ENCODE measurements at regions not wholly inside any gene's neighbourhood (a gene's known extent, or its start where the extent isn't known, plus 50 kb on each side); places are given as distances from the start of the nearest gene placed in this dataset.

DNA sequence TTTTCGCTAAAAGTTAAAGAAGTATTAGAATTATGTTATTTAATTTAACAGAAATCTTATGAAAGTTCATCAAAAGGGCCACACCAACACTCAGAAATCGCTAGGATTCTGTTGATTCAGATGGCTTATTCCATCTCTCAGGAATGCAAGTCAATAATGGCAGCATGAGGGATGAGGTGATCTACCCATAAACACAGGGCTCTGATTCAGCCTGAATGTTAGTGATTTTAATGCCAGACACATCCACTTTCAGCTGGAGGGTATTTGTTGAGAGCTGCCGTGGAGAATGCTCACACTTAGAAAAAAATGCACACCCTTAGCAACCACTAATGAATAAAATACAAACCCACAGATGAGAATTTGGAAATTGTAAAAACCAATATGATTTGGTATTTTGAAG lies 173.3 kb upstream of the ERBB4 start:
- H3K36me3 Mint-ChIP-seq (ENCODE audit: low read depth): no peaks in the 10 kb centered on the region
- H3K9me3 Mint-ChIP-seq: peaks cover 5% of the 10 kb centered on the region
- no peak overlapping the region for H3K27ac Mint-ChIP-seq (ENCODE audit: unreplicated experiment)
- H3K4me1 Mint-ChIP-seq: peaks cover 19% of the 10 kb centered on the region
- TF ChIP-seq CTCF (conservative IDR thresholded peaks at IDR 0.05): no peak
- H3K4me3 Mint-ChIP-seq: no peak overlapping the region
- no peak for DNase-seq (ENCODE audit: low read depth, low spot score)
- H3K27me3 Mint-ChIP-seq (ENCODE audit: low read depth): no peaks in the 10 kb centered on the region

GRCh38 chr2:212709280-212709679 lies 170.7 kb upstream of the ERBB4 start:
- peaks cover 19% of the 10 kb centered on the region for H3K4me1 Mint-ChIP-seq

GRCh38 chr2:212708355-212708754 lies 169.8 kb upstream of the ERBB4 start:
- H3K9me3 Mint-ChIP-seq: peaks cover 5% of the 10 kb centered on the region
- DNase-seq (ENCODE audit: low read depth, low spot score): no peak
- no peak for TF ChIP-seq CTCF (conservative IDR thresholded peaks at IDR 0.05)
- H3K4me3 Mint-ChIP-seq: no peak overlapping the region
- no peaks in the 10 kb centered on the region for H3K36me3 Mint-ChIP-seq (ENCODE audit: low read depth)
- H3K27me3 Mint-ChIP-seq (ENCODE audit: low read depth): no peaks in the 10 kb centered on the region
- no peak overlapping the region for H3K27ac Mint-ChIP-seq (ENCODE audit: unreplicated experiment)
- H3K4me1 Mint-ChIP-seq: peaks cover 19% of the 10 kb centered on the region

More at GRCh38 chr2:212709280-212709679, 170.7 kb upstream of the ERBB4 start:
- peaks cover 5% of the 10 kb centered on the region for H3K9me3 Mint-ChIP-seq
- no peaks in the 10 kb centered on the region for H3K36me3 Mint-ChIP-seq (ENCODE audit: low read depth)
- no peak for DNase-seq (ENCODE audit: low read depth, low spot score)
- H3K27ac Mint-ChIP-seq (ENCODE audit: unreplicated experiment): no peak overlapping the region
- no peak overlapping the region for H3K4me3 Mint-ChIP-seq
- H3K27me3 Mint-ChIP-seq (ENCODE audit: low read depth): no peaks in the 10 kb centered on the region
- TF ChIP-seq CTCF (conservative IDR thresholded peaks at IDR 0.05): no peak

- TF ChIP-seq CTCF (conservative IDR thresholded peaks at IDR 0.05): no peak
- Mint-ChIP-seq H3K36me3 (ENCODE audit: low read depth) (no peaks in the 10 kb centered on the region), H3K4me1 (peaks cover 12% of the 10 kb centered on the region), H3K27me3 (ENCODE audit: low read depth) (no peaks in the 10 kb centered on the region), H3K9me3 (no peaks in the 10 kb centered on the region), H3K4me3 (no peak overlapping the region), H3K27ac (ENCODE audit: unreplicated experiment) (no peak overlapping the region)
- no peak for DNase-seq (ENCODE audit: low read depth, low spot score)
These were observed 156.8 kb upstream of the ERBB4 start for GRCh38 chr2:212695426-212695825.

DNA sequence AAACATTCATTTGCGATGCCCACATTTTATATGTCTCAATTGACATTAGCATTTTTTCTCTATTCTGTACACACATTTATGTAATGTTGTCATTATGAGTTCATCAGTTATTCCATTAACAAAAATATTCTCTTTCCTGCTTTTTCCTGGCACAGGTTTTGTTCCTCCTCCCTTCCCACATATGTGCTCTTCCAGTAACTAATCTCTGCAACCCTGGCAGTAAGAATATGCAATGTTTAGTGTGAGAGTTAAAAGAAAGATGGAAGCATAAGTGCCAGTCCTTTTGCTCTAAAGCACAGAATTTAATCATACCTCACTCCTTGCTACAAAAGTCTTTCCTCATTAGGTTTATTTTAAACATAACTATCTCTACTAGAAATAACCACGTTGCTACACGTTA lies 155.8 kb upstream of the ERBB4 start:
- Mint-ChIP-seq H3K9me3 (no peaks in the 10 kb centered on the region), H3K27ac (ENCODE audit: unreplicated experiment) (no peak overlapping the region), H3K4me3 (no peak overlapping the region), H3K27me3 (ENCODE audit: low read depth) (no peaks in the 10 kb centered on the region), H3K36me3 (ENCODE audit: low read depth) (no peaks in the 10 kb centered on the region), H3K4me1 (peaks cover 12% of the 10 kb centered on the region)
- DNase-seq (ENCODE audit: low read depth, low spot score): no peak
- TF ChIP-seq CTCF (conservative IDR thresholded peaks at IDR 0.05): no peak

DNA sequence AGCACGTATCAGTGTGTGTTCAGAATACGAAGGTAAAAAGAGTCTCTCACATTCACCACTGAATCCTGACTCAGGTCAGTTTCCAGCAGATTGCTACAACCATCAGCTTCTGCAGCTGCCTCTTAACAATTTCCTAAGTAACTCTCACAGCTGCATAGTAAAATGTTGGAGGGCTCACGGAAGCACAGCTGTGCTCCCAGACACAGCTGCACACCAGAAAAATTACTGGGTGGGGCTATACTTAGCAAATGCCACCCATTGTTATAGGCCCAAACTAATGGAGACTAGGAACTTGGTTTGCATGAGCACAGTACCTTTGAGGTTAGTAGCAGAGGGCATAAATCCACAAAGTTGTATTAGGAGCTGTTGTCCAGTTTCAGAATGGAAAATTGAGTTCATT lies 153.9 kb upstream of the ERBB4 start:
- Mint-ChIP-seq H3K9me3 (no peaks in the 10 kb centered on the region), H3K27me3 (ENCODE audit: low read depth) (no peaks in the 10 kb centered on the region), H3K36me3 (ENCODE audit: low read depth) (no peaks in the 10 kb centered on the region), H3K4me1 (peaks cover 12% of the 10 kb centered on the region), H3K27ac (ENCODE audit: unreplicated experiment) (no peak overlapping the region), H3K4me3 (no peak overlapping the region)
- no peak for TF ChIP-seq CTCF (conservative IDR thresholded peaks at IDR 0.05)
- DNase-seq (ENCODE audit: low read depth, low spot score): no peak

Measured in neural crest cell (in vitro differentiated cells).